HCT116 (cell line): ENCODE measurements at regions not wholly inside any gene's neighbourhood (a gene's known extent, or its start where the extent isn't known, plus 50 kb on each side); places are given as distances from the start of the nearest gene placed in this dataset.

Experiments used
- CEBPB ChIP-seq: IDR thresholded peaks from 2 replicates; pipeline ENCODE4 v1.6.1; 2012; ENCODE audit warnings: low read depth
- EZH2phosphoT487 ChIP-seq: fragments of 200-600 bp; IDR thresholded peaks from 2 replicates; pipeline ENCODE4 v1.6.1; 2018; ENCODE audit warnings: antibody characterized with exemption, borderline replicate concordance
- FOSL1 ChIP-seq: IDR thresholded peaks from 2 replicates; pipeline ENCODE4 v1.6.1; 2012; ENCODE audit warnings: low read depth
- POLR2A ChIP-seq: IDR thresholded peaks from 2 replicates; pipeline ENCODE4 v1.7.0; 2011; ENCODE audit warnings: borderline replicate concordance; ENCODE audit not compliant: insufficient read depth, insufficient read length; ENCODE audit errors: extremely low read depth
- YY1 ChIP-seq: IDR thresholded peaks from 2 replicates; pipeline ENCODE4 v1.6.1; 2011; ENCODE audit warnings: low read length, low read depth, moderate library complexity, mild to moderate bottlenecking; ENCODE audit not compliant: insufficient replicate concordance; ENCODE audit errors: extremely low read depth
- TF ChIP-seq, protein P1 (sequence below), 3 experiments: fragments of 200-600 bp in 1 of 3; sonication (generic) in 1 of 3; IDR thresholded peaks in 2 of 3; conservative IDR thresholded peaks in 1 of 3; 2 replicates each; pipeline ENCODE4 v1.5.1; 2012 to 2017; ENCODE audit warnings: low read depth in 2 of 3, low read length in 2 of 3, antibody characterized with exemption in 1 of 3, borderline replicate concordance in 1 of 3, control low read depth in 1 of 3, mild to moderate bottlenecking in 1 of 3, mixed read lengths in 1 of 3, mixed run types in 1 of 3, moderate library complexity in 1 of 3; ENCODE audit not compliant: insufficient read depth in 1 of 3
- TF ChIP-seq, protein P2 (sequence below): IDR thresholded peaks from 2 replicates; pipeline ENCODE4 v1.6.1; 2012

DNA sequence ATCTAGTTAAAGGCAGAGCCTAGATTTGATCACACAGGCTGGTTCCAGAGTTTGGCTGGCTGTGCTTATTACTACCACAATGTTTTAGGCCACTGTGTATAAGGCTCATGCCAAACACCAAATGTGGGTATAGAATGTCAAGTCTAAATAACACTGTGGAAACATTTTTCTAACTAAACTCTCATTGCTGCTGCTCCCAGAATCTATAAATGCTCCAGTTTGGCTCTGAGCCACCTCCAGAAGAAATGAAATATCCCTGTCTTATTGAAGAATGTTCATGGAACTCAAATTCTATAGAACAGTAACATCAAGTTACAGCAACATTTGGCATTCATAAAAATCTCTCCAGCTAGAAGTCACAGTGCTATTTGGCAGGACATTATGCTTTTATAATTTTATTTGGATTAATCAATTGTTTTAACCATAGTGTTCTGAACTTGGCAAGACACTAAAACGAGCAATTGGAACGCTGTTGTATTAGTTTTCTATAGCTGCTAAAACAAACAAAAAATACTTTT is 178.1 kb upstream of the COX7C start:
- TF ChIP-seq POLR2A (no peak), EZH2phosphoT487 (no peak), FOSL1 (no peak), CEBPB (no peak), YY1 (no peak)
- TF ChIP-seq, protein P1, sequence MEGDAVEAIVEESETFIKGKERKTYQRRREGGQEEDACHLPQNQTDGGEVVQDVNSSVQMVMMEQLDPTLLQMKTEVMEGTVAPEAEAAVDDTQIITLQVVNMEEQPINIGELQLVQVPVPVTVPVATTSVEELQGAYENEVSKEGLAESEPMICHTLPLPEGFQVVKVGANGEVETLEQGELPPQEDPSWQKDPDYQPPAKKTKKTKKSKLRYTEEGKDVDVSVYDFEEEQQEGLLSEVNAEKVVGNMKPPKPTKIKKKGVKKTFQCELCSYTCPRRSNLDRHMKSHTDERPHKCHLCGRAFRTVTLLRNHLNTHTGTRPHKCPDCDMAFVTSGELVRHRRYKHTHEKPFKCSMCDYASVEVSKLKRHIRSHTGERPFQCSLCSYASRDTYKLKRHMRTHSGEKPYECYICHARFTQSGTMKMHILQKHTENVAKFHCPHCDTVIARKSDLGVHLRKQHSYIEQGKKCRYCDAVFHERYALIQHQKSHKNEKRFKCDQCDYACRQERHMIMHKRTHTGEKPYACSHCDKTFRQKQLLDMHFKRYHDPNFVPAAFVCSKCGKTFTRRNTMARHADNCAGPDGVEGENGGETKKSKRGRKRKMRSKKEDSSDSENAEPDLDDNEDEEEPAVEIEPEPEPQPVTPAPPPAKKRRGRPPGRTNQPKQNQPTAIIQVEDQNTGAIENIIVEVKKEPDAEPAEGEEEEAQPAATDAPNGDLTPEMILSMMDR (IDR thresholded peaks at IDR 0.05 in 2 of 3, conservative IDR thresholded peaks at IDR 0.05 in 1 of 3; ENCODE audit: borderline replicate concordance in 1 of 3, insufficient read depth in 1 of 3, low read depth in 2 of 3, low read length in 2 of 3) = no peak
- TF ChIP-seq, protein P2, sequence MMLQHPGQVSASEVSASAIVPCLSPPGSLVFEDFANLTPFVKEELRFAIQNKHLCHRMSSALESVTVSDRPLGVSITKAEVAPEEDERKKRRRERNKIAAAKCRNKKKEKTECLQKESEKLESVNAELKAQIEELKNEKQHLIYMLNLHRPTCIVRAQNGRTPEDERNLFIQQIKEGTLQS = no peak
